GM23338 (cell line): ENCODE measurements at regions not wholly inside any gene's neighbourhood (a gene's known extent, or its start where the extent isn't known, plus 50 kb on each side); places are given as distances from the start of the nearest gene placed in this dataset.

Experiments
- ATAC-seq: fragments of 200-7000 bp; cut with Tn5 transposase; 3 replicates; pipeline ENCODE4 v1.9.1; 2020
- DNase-seq: peaks from one replicate; pipeline ENCODE4 v3.0.0-alpha.2; 2015; ENCODE audit warnings: low spot score
- H2AFZ ChIP-seq: fragments of 200-600 bp; sonication (generic); 2 replicates; pipeline ENCODE4 v1.8.0; 2016; ENCODE audit warnings: antibody characterized with exemption, mild to moderate bottlenecking, moderate library complexity
- H3F3A ChIP-seq: fragments of 200-600 bp; sonication (generic); replicated peaks from 2 replicates; pipeline ENCODE4 v1.8.0; 2017; ENCODE audit warnings: antibody characterized with exemption, mixed run types, low read depth
- H3K27ac ChIP-seq: fragments of 200-600 bp; sonication (generic); 2 replicates; pipeline ENCODE4 v1.6.1; 2016; ENCODE audit warnings: low read depth
- H3K27me3 ChIP-seq: fragments of 200-600 bp; sonication (generic); 2 replicates; pipeline ENCODE4 v1.8.0; 2016; ENCODE audit warnings: mild to moderate bottlenecking, mixed run types, moderate library complexity; ENCODE audit not compliant: insufficient read depth
- H3K36me3 ChIP-seq: fragments of 200-600 bp; sonication (generic); 2 replicates; pipeline ENCODE4 v1.8.0; 2016; ENCODE audit warnings: mild to moderate bottlenecking; ENCODE audit not compliant: insufficient read depth
- H3K4me1 ChIP-seq: fragments of 200-600 bp; sonication (generic); 2 replicates; pipeline ENCODE4 v1.8.0; 2016; ENCODE audit warnings: mild to moderate bottlenecking, moderate library complexity; ENCODE audit not compliant: insufficient read depth
- H3K4me2 ChIP-seq: fragments of 200-600 bp; sonication (generic); 2 replicates; pipeline ENCODE4 v1.7.1; 2017; ENCODE audit warnings: mixed run types
- H3K4me3 ChIP-seq: fragments of 200-600 bp; sonication (generic); 2 replicates; pipeline ENCODE4 v1.6.1; 2016; ENCODE audit warnings: mixed run types
- H3K79me2 ChIP-seq: fragments of 200-600 bp; sonication (generic); replicated peaks from 2 replicates; pipeline ENCODE4 v1.8.0; 2017; ENCODE audit warnings: mild to moderate bottlenecking; ENCODE audit not compliant: insufficient read depth
- H3K9me2 ChIP-seq: fragments of 200-600 bp; sonication (generic); 2 replicates; pipeline ENCODE4 v1.8.0; 2017; ENCODE audit not compliant: insufficient read depth
- H4K20me1 ChIP-seq: fragments of 200-600 bp; sonication (generic); replicated peaks from 2 replicates; pipeline ENCODE4 v1.8.0; 2017; ENCODE audit warnings: mild to moderate bottlenecking; ENCODE audit not compliant: insufficient read depth
- H3K27ac Mint-ChIP-seq: 2 replicates; pipeline ENCODE4 v1.8.0; 2020; ENCODE audit warnings: inconsistent platforms, mild to moderate bottlenecking, moderate library complexity, mixed read lengths
- H3K27me3 Mint-ChIP-seq: 3 replicates; pipeline ENCODE4 v1.8.0; 2022; ENCODE audit warnings: low read depth, mild to moderate bottlenecking, moderate library complexity, mixed read lengths, inconsistent platforms; ENCODE audit not compliant: insufficient read depth, poor library complexity
- H3K36me3 Mint-ChIP-seq: 3 replicates; pipeline ENCODE4 v1.8.0; 2021; ENCODE audit warnings: low read depth, mild to moderate bottlenecking, inconsistent platforms, moderate library complexity, mixed read lengths
- H3K4me1 Mint-ChIP-seq: 3 replicates; pipeline ENCODE4 v1.8.0; 2020; ENCODE audit warnings: mild to moderate bottlenecking, inconsistent platforms, mixed read lengths
- H3K4me3 Mint-ChIP-seq: 3 replicates; pipeline ENCODE4 v1.8.0; 2021; ENCODE audit warnings: moderate library complexity, mild to moderate bottlenecking, inconsistent platforms, mixed read lengths
- H3K9me3 Mint-ChIP-seq: 3 replicates; pipeline ENCODE4 v1.8.0; 2020; ENCODE audit warnings: moderate library complexity, mild to moderate bottlenecking, inconsistent platforms, mixed read lengths
- CREB1 ChIP-seq: fragments of 250-450 bp; sonication (Bioruptor Pico); IDR thresholded peaks from 2 replicates; pipeline ENCODE4 v1.5.0; 2020; ENCODE audit warnings: low read depth, mild to moderate bottlenecking, moderate library complexity
- POLR2AphosphoS5 ChIP-seq: IDR thresholded peaks from 2 replicates; pipeline ENCODE4 v1.6.1; 2016; ENCODE audit warnings: antibody characterized with exemption, low read depth
- REST ChIP-seq: IDR thresholded peaks from one replicate; pipeline ENCODE4 v1.6.1; 2018; ENCODE audit warnings: antibody characterized with exemption; ENCODE audit not compliant: unreplicated experiment
- STAT1 ChIP-seq: IDR thresholded peaks from one replicate; pipeline ENCODE4 v1.6.1; 2016; ENCODE audit warnings: antibody characterized with exemption; ENCODE audit not compliant: unreplicated experiment
- ZNF114 ChIP-seq: fragments of 250-450 bp; sonication (Bioruptor Pico); IDR thresholded peaks from 2 replicates; pipeline ENCODE4 v1.5.0; 2020; ENCODE audit warnings: mild to moderate bottlenecking, moderate library complexity
- ZNF462 ChIP-seq: fragments of 250-450 bp; sonication (Bioruptor Pico); IDR thresholded peaks from 2 replicates; pipeline ENCODE4 v1.5.0; 2020; ENCODE audit warnings: mild to moderate bottlenecking, moderate library complexity

- TF ChIP-seq ZNF462 (CRISPR knock-in tag) = no peak
These were observed 432.4 kb upstream of the PMFBP1 start (continued) for GRCh38 chr16:72604375-72604774.

GRCh38 chr16:72602499-72602898 is 430.5 kb upstream of the PMFBP1 start:
- H3K79me2 ChIP-seq = 0 out of 2 replicates have a peak, but pooled peaks cover 13% of the 10 kb centered on the region
- TF ChIP-seq POLR2AphosphoS5 (no peak), STAT1 (no peak), ZNF462 (CRISPR knock-in tag) (no peak), REST (no peak), ZNF114 (CRISPR knock-in tag) (no peak), CREB1 (CRISPR knock-in tag) (no peak)

More at GRCh38 chr16:72602499-72602898, 430.5 kb upstream of the PMFBP1 start:
- Histone ChIP-seq H3F3A (no peaks in the 10 kb centered on the region), H2AFZ (no peak overlapping the region), H3K36me3 (no peaks in the 10 kb centered on the region), H3K4me3 (no peak overlapping the region), H4K20me1 (no peaks in the 10 kb centered on the region; the same call in 1 of the 2 replicates), H3K27ac (no peak overlapping the region), H3K27me3 (no peaks in the 10 kb centered on the region), H3K4me1 (peaks cover 11% of the 10 kb centered on the region; the same call in 1 of the 2 replicates), H3K4me2 (no peak overlapping the region), H3K9me2 (no peaks in the 10 kb centered on the region)
- no peak overlapping the region for H3K4me3 Mint-ChIP-seq
- H3K27ac Mint-ChIP-seq = no peak overlapping the region
- H3K4me1 Mint-ChIP-seq = peaks cover 14% of the 10 kb centered on the region
- no peaks in the 10 kb centered on the region for H3K27me3 Mint-ChIP-seq
- no peak for DNase-seq
- H3K9me3 Mint-ChIP-seq = peaks cover 6% of the 10 kb centered on the region; the same call in 2 of the 3 replicates
- ATAC-seq = no peak
- peaks cover 4% of the 10 kb centered on the region; the same call in 1 of the 3 replicates for H3K36me3 Mint-ChIP-seq
